ENCODE measurements at regions not wholly inside any gene's neighbourhood (a gene's known extent, or its start where the extent isn't known, plus 50 kb on each side); places are given as distances from the start of the nearest gene placed in this dataset.

DNA sequence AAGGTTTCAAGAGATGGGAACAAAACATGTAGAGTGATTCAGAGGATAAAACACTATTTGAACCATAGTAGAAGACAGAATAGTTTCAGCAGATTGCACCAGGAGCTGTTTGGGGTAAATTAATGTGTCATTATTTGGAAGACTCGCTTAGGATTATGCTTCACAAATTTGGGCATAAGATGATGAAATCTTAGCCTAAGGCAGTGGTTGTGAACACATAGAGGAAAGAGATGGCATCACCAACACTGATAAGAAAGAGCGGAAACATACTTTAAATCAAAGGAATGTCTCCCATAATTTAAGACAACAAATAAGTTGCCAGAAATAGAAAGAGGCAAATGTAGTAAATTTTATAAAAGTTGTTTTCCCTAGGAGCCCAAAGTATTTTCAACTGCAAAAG is 66.1 kb upstream of the TBCA start:
- DNase-seq = no peak

DNA sequence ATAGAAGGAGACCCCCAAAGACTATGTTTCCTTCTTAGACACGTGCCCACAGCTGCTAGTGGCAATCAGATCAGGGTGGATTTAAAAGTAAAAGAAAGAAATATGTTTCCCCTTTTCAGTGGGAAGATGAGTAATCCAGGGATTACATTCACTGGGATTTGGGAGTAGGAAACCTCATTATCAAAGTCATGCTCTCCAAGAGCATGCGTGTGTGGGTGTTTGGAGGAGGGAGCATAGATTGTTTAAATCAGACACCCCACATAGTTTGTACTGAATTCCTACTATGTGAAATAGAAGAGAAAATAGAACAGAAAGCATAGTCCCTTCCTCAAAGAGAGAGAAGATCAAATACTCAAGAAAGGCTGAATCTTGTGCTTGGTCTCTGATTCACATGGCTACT is 65.5 kb upstream of the TBCA start:
- DNase-seq = no peak

DNA sequence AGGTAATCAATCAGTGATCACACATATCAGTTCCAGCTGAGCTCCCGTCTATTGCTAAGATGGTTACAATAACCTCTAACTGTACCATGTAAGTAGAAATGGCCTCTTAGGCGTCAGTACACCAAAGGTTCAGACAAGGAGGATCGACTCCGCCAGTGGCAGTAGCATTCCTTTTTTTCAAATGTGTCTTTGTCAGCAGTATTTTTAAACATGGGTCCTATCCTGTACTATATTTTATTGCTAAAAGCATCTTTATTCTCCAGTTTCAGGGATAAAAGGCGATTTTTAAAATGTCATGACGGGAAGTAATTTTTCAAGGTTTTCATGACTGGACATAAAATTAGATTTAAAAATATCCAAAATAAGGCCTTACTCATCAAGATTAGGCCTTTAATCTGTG is 64.8 kb upstream of the TBCA start:
- no peak for DNase-seq

DNA sequence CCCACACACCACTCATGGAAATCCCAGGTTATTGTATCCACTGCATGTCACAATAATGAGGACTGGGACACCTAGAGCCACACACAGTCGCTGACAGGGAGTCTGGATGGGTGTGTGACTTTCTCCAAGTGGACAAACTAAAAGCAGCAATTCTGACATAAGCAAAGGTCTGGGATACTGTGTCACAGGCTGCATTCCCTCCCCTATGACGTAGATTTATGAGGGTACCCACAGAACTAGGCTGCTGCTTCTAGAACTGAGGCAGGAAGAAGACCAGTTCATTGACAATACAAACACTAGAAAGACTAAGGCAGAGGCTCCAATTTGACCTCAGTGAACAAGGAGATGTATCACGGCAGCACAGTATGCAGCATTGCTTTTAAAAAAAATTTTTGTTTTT is 63.6 kb upstream of the TBCA start:
- no peak for DNase-seq

DNA sequence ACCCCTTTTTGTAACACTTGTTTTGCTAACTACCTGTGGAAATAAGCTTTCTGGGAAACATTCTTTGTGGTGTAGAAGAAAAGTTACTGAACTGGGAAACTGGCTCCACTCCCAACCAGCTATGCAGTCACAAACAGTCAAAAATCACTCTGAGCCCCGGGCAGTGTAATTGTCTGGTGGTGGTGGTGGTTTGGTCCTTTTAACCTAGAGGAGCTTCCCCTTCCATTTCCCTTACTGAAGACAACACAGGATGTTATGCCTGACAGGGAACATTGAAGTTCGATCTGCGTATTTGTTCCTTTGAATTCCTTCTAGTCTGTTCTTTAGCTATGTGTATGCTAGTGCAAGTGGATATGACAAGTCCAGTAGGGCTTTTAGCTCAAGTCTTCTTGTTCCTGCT is 56.8 kb upstream of the TBCA start:
- DNase-seq = no peak

DNA sequence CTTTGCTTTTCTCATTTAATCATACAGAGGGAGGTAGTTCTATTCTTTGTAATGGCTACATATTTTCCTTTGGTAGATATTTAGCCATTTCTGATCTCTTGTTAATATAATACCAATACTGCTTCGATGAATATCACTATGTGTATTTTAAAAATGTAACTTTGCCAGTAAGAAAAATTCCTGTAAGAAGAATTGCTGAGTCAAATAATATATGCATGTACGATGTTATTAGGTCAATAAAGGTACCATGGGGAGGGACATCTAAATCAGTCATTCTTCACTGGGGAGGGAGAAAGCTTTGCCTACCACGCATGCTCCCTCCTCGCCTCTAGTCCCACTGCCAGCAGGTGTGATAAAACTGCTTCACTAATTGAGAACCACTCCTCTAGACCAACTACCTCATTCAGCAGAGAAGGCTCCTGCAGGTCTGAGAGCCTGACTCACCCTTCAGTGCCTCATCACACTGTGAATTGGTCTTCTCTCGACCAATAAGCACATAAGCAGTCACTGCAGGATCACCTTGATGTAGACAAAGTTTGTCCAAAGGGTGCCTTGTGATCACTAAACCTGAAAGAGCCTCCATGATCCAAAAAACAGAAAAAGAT is 56.1 kb upstream of the TBCA start:
- no peak for DNase-seq

DNA sequence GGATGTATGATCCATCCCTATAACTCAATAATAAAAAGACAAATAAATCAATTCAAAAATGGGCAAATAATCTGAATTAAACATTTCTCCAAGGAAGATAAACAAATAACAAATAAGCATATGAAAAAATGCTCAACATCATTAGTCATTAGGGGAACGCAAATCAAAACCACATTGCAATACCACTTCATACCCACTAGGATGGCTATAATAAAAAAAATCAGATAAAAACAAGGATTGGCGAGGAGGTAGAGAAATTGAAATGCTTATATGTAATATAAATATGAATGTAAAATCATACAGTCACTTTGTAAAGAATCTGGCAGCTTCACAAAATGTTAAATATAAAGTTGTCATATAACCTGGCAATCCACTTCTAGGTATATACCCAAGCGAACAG is 52.3 kb upstream of the TBCA start:
- DNase-seq = no peak
